ENCODE measurements at regions not wholly inside any gene's neighbourhood (a gene's known extent, or its start where the extent isn't known, plus 50 kb on each side); places are given as distances from the start of the nearest gene placed in this dataset.

GRCh38 chr14:97297100-97297499 is 499.9 kb downstream of the VRK1 start:
- Histone ChIP-seq H3K4me3 (replicated peaks in 1 of 3; ENCODE audit: insufficient read depth in 1 of 3, low read depth in 1 of 3, low read length in 3 of 3) (no peak overlapping the region), H3K9me1 (replicated peaks; ENCODE audit: control insufficient read depth, extremely low read depth, insufficient read depth, low read length) (no peaks in the 10 kb centered on the region), H3K4me2 (ENCODE audit: insufficient read depth, low read length) (no peak overlapping the region), H3K4me1 (ENCODE audit: control insufficient read depth, extremely low read depth, insufficient read depth, low read length) (no peaks in the 10 kb centered on the region), H3K27ac (ENCODE audit: insufficient read depth, low read depth, low read length) (no peak overlapping the region), H4K20me1 (replicated peaks; ENCODE audit: control insufficient read depth, extremely low read depth, insufficient read depth, low read length) (no peaks in the 10 kb centered on the region), H3K9ac (replicated peaks; ENCODE audit: extremely low read depth, insufficient read depth, low read length) (no peak overlapping the region), H2AFZ (ENCODE audit: low read depth, low read length) (no peak overlapping the region), H3K36me3 (ENCODE audit: control insufficient read depth in 2 of 2, extremely low read depth in 1 of 2, insufficient read depth in 2 of 2, low read length in 2 of 2) (no peaks in the 10 kb centered on the region), H3K79me2 (ENCODE audit: control insufficient read depth, insufficient read depth, low read length) (no peaks in the 10 kb centered on the region), H3K27me3 (ENCODE audit: control insufficient read depth in 2 of 2, insufficient read depth in 2 of 2, low read length in 2 of 2) (no peaks in the 10 kb centered on the region), H3K9me3 (replicated peaks; ENCODE audit: control insufficient read depth, insufficient read depth, low read length) (peaks cover 2% of the 10 kb centered on the region)
- ChIA-PET CTCF (no interaction called here), POLR2A (no interaction called here)
- intact Hi-C loops (cut with micrococcal nuclease) = no loop called here
- dilution Hi-C loops (cut with MboI; ENCODE audit: extremely low pct_ligation_motif_present, low sequenced_read_pairs) = no loop called here
- FAIRE-seq = no peak
- no peak for DNase-seq (ENCODE audit: low read depth, low spot score)
- BruUV-seq (replicated peaks) = no TSS peak
- no peak for TF ChIP-seq GATA2 (IDR thresholded peaks at IDR 0.05; ENCODE audit: insufficient read depth, insufficient read length, low read depth, low read length)
- TF ChIP-seq EZH2 (IDR thresholded peaks at IDR 0.05; ENCODE audit: borderline replicate concordance, low read depth, low read length, severe bottlenecking) = no peak
- no peak for TF ChIP-seq FOS (IDR thresholded peaks at IDR 0.05; ENCODE audit: borderline replicate concordance, insufficient read depth, low read length)
- TF ChIP-seq, protein P1, sequence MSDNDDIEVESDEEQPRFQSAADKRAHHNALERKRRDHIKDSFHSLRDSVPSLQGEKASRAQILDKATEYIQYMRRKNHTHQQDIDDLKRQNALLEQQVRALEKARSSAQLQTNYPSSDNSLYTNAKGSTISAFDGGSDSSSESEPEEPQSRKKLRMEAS (IDR thresholded peaks at IDR 0.05; ENCODE audit: insufficient read depth, insufficient read length) = no peak
- TF ChIP-seq MYC (IDR thresholded peaks at IDR 0.05; ENCODE audit: low read depth, low read length) = no peak
- TF ChIP-seq, protein P2, sequence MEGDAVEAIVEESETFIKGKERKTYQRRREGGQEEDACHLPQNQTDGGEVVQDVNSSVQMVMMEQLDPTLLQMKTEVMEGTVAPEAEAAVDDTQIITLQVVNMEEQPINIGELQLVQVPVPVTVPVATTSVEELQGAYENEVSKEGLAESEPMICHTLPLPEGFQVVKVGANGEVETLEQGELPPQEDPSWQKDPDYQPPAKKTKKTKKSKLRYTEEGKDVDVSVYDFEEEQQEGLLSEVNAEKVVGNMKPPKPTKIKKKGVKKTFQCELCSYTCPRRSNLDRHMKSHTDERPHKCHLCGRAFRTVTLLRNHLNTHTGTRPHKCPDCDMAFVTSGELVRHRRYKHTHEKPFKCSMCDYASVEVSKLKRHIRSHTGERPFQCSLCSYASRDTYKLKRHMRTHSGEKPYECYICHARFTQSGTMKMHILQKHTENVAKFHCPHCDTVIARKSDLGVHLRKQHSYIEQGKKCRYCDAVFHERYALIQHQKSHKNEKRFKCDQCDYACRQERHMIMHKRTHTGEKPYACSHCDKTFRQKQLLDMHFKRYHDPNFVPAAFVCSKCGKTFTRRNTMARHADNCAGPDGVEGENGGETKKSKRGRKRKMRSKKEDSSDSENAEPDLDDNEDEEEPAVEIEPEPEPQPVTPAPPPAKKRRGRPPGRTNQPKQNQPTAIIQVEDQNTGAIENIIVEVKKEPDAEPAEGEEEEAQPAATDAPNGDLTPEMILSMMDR (IDR thresholded peaks at IDR 0.05; ENCODE audit: extremely low read depth in 1 of 2, insufficient read depth in 1 of 2, low read depth in 1 of 2, low read length in 2 of 2) = no peak
- no peak for TF ChIP-seq POLR2AphosphoS5 (IDR thresholded peaks at IDR 0.05; ENCODE audit: insufficient read depth, low read depth, low read length)
- no peak for TF ChIP-seq POLR2A (IDR thresholded peaks at IDR 0.05; ENCODE audit: low read depth, low read length)
- no peak for TF ChIP-seq JUN (IDR thresholded peaks at IDR 0.05; ENCODE audit: borderline replicate concordance, insufficient read depth, insufficient read length, low read depth)
